ENCODE measurements at regions not wholly inside any gene's neighbourhood (a gene's known extent, or its start where the extent isn't known, plus 50 kb on each side); places are given as distances from the start of the nearest gene placed in this dataset.

GRCh38 chr4:38326499-38326898, 337.5 kb upstream of the KLF3 start:
- DNase-seq (ENCODE audit: low spot score) (no peak), ATAC-seq (no peak)
- Mint-ChIP-seq H3K36me3 (peaks cover 6% of the 10 kb centered on the region), H3K27ac (no peak overlapping the region), H3K9me3 (peaks cover 20% of the 10 kb centered on the region), H3K4me3 (no peak overlapping the region), H3K4me1 (peaks cover 20% of the 10 kb centered on the region), H3K27me3 (ENCODE audit: low read depth) (peaks cover 5% of the 10 kb centered on the region; the same call in 1 of the 2 replicates)
- CTCF ChIA-PET, result interaction anchor here (0.6 kb wide), 1 partner anchor 350 kb away, joined by 4 read pairs; no protein-coding TSS in a partner anchor
- POLR2A ChIA-PET, result no interaction called here
- TF ChIP-seq ZNF232 (CRISPR knock-in tag; IDR thresholded peaks at IDR 0.05) (no peak), TCF7 (CRISPR knock-in tag; IDR thresholded peaks at IDR 0.05; ENCODE audit: low read depth) (no peak), ZNF512 (CRISPR knock-in tag; IDR thresholded peaks at IDR 0.05; ENCODE audit: borderline replicate concordance) (no peak), FOXP1 (CRISPR knock-in tag; IDR thresholded peaks at IDR 0.05; ENCODE audit: borderline replicate concordance) (no peak), MYBL2 (CRISPR knock-in tag; IDR thresholded peaks at IDR 0.05) (no peak), MAX (CRISPR knock-in tag; IDR thresholded peaks at IDR 0.05) (no peak)

GRCh38 chr4:38327174-38327573, 336.8 kb upstream of the KLF3 start:
- H3K4me1 Mint-ChIP-seq, result peaks cover 20% of the 10 kb centered on the region
- H3K27ac Mint-ChIP-seq, result no peak overlapping the region
- CTCF ChIA-PET, result interaction anchor here (0.6 kb wide), 1 partner anchor 350 kb away, joined by 4 read pairs; no protein-coding TSS in a partner anchor
- POLR2A ChIA-PET, result no interaction called here
- H3K27me3 Mint-ChIP-seq (ENCODE audit: low read depth), result peaks cover 5% of the 10 kb centered on the region; the same call in 1 of the 2 replicates
- H3K4me3 Mint-ChIP-seq, result no peak overlapping the region
- TF ChIP-seq ZNF671 (CRISPR knock-in tag; IDR thresholded peaks at IDR 0.05) (no peak), JUN (CRISPR knock-in tag; IDR thresholded peaks at IDR 0.05) (no peak), GTF2I (CRISPR knock-in tag; conservative IDR thresholded peaks at IDR 0.05) (peak; percentile 59; the same call in 1 of the 2 replicates)
- DNase-seq (ENCODE audit: low spot score), result no peak
- H3K9me3 Mint-ChIP-seq, result peaks cover 20% of the 10 kb centered on the region
- no peak for ATAC-seq
- peaks cover 6% of the 10 kb centered on the region for H3K36me3 Mint-ChIP-seq

GRCh38 chr4:38328989-38329729, 334.8 kb upstream of the KLF3 start:
- DNase-seq (ENCODE audit: low spot score) (no peak), ATAC-seq (no peak)
- ChIA-PET POLR2A (interaction anchor here (0.6 kb wide), 1 partner anchor 58 kb away, joined by 3 read pairs; no protein-coding TSS in a partner anchor), CTCF (interaction anchor here (1.3 to 2.1 kb wide), 2 partner anchors 10 to 150 kb away, joined by 3 to 12 read pairs; no protein-coding TSS in a partner anchor)
- no peak overlapping the region for H3K4me3 Mint-ChIP-seq
- peaks cover 18% of the 10 kb centered on the region for H3K4me1 Mint-ChIP-seq
- no peak overlapping the region for H3K27ac Mint-ChIP-seq
- peaks cover 4% of the 10 kb centered on the region for H3K36me3 Mint-ChIP-seq
- peaks cover under 1% of the 10 kb centered on the region; the same call in 1 of the 2 replicates for H3K27me3 Mint-ChIP-seq (ENCODE audit: low read depth)
- H3K9me3 Mint-ChIP-seq, result peaks cover 13% of the 10 kb centered on the region
- TF ChIP-seq ZBTB21 (CRISPR knock-in tag; IDR thresholded peaks at IDR 0.05; ENCODE audit: borderline replicate concordance) (no peak), GTF2I (CRISPR knock-in tag; conservative IDR thresholded peaks at IDR 0.05) (no peak)

GRCh38 chr4:38330321-38330720, 333.7 kb upstream of the KLF3 start:
- H3K36me3 Mint-ChIP-seq, result no peaks in the 10 kb centered on the region
- peaks cover 18% of the 10 kb centered on the region for H3K4me1 Mint-ChIP-seq
- ChIA-PET POLR2A (interaction anchor here (0.6 to 1.0 kb wide), 2 partner anchors 57 to 159 kb away, joined by 3 read pairs; no protein-coding TSS in a partner anchor), CTCF (interaction anchor here (1.3 to 2.1 kb wide), 2 partner anchors 11 to 151 kb away, joined by 7 to 12 read pairs; no protein-coding TSS in a partner anchor)
- H3K27me3 Mint-ChIP-seq (ENCODE audit: low read depth), result no peaks in the 10 kb centered on the region
- H3K9me3 Mint-ChIP-seq, result peaks cover 11% of the 10 kb centered on the region; the same call in 1 of the 2 replicates
- DNase-seq (ENCODE audit: low spot score) (no peak), ATAC-seq (no peak)
- H3K27ac Mint-ChIP-seq, result no peak overlapping the region
- H3K4me3 Mint-ChIP-seq, result no peak overlapping the region
- TF ChIP-seq MLX (CRISPR knock-in tag; IDR thresholded peaks at IDR 0.05), result no peak
- TF ChIP-seq MYBL2 (CRISPR knock-in tag; IDR thresholded peaks at IDR 0.05), result no peak
- no peak for TF ChIP-seq ZNF671 (CRISPR knock-in tag; IDR thresholded peaks at IDR 0.05)
- TF ChIP-seq ZBTB43 (CRISPR knock-in tag; IDR thresholded peaks at IDR 0.05), result no peak
- no peak for TF ChIP-seq GABPB1 (CRISPR knock-in tag; IDR thresholded peaks at IDR 0.05)
- TF ChIP-seq AR (CRISPR knock-in tag; IDR thresholded peaks at IDR 0.05), result no peak
- no peak for TF ChIP-seq ZNF532 (CRISPR knock-in tag; IDR thresholded peaks at IDR 0.05; ENCODE audit: borderline replicate concordance)
